ENCODE measurements at regions not wholly inside any gene's neighbourhood (a gene's known extent, or its start where the extent isn't known, plus 50 kb on each side); places are given as distances from the start of the nearest gene placed in this dataset.

- CTCF ChIA-PET (ENCODE audit: low intra/inter-chr PET ratio, low total read pairs), result no interaction called here
- in situ Hi-C loops (cut with HindIII; ENCODE audit: extremely low pct_ligation_motif_present, low pct_unique_long_range_greater_than_20kb), result no loop called here
These were observed 98.1 kb upstream of the WLS start for GRCh38 chr1:68330391-68330790.

More at GRCh38 chr1:68330391-68330790, 98.1 kb upstream of the WLS start:
- no peak overlapping the region for H3K27ac ChIP-seq (ENCODE audit: extremely low read length, insufficient read depth, low read length)
- FAIRE-seq, result no peak
- H3K9me3 ChIP-seq (ENCODE audit: low read length), result no peaks in the 10 kb centered on the region
- H2AFZ ChIP-seq (ENCODE audit: low read length), result no peak overlapping the region
- no peak overlapping the region for H3K9ac ChIP-seq (ENCODE audit: insufficient read depth, low read depth, low read length)
- no TSS peak for BruUV-seq (replicated peaks)
- ATAC-seq, result no peak
- TF ChIP-seq ZNF713 (CRISPR knock-in tag; IDR thresholded peaks at IDR 0.05) (no peak), GLI4 (CRISPR knock-in tag; IDR thresholded peaks at IDR 0.05; ENCODE audit: borderline replicate concordance) (no peak), MLX (CRISPR knock-in tag; IDR thresholded peaks at IDR 0.05) (no peak), ZNF558 (CRISPR knock-in tag; IDR thresholded peaks at IDR 0.05; ENCODE audit: borderline replicate concordance) (no peak), ZNF337 (CRISPR knock-in tag; IDR thresholded peaks at IDR 0.05; ENCODE audit: borderline replicate concordance, low read depth) (no peak), ZFP36 (IDR thresholded peaks at IDR 0.05; ENCODE audit: borderline replicate concordance, low read depth, low read length, partially characterized antibody) (no peak), RAD21 (CRISPR knock-in tag; IDR thresholded peaks at IDR 0.05) (no peak), SMAD3 (CRISPR knock-in tag; IDR thresholded peaks at IDR 0.05) (no peak), ZNF619 (CRISPR knock-in tag; IDR thresholded peaks at IDR 0.05) (no peak), DNMT3B (CRISPR knock-in tag; conservative IDR thresholded peaks at IDR 0.05) (no peak), KMT2B (CRISPR knock-in tag; IDR thresholded peaks at IDR 0.05) (no peak), HMGXB3 (CRISPR knock-in tag; IDR thresholded peaks at IDR 0.05; ENCODE audit: borderline replicate concordance) (no peak), MEIS1 (CRISPR knock-in tag; IDR thresholded peaks at IDR 0.05; ENCODE audit: borderline replicate concordance) (no peak)
- TF ChIP-seq, protein P1, sequence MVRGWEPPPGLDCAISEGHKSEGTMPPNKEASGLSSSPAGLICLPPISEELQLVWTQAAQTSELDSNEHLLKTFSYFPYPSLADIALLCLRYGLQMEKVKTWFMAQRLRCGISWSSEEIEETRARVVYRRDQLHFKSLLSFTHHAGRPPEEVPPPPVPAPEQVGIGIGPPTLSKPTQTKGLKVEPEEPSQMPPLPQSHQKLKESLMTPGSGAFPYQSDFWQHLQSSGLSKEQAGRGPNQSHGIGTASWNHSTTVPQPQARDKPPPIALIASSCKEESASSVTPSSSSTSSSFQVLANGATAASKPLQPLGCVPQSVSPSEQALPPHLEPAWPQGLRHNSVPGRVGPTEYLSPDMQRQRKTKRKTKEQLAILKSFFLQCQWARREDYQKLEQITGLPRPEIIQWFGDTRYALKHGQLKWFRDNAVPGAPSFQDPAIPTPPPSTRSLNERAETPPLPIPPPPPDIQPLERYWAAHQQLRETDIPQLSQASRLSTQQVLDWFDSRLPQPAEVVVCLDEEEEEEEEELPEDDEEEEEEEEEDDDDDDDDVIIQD (CRISPR knock-in tag; IDR thresholded peaks at IDR 0.05; ENCODE audit: low read depth), result no peak
- TF ChIP-seq, protein P2, sequence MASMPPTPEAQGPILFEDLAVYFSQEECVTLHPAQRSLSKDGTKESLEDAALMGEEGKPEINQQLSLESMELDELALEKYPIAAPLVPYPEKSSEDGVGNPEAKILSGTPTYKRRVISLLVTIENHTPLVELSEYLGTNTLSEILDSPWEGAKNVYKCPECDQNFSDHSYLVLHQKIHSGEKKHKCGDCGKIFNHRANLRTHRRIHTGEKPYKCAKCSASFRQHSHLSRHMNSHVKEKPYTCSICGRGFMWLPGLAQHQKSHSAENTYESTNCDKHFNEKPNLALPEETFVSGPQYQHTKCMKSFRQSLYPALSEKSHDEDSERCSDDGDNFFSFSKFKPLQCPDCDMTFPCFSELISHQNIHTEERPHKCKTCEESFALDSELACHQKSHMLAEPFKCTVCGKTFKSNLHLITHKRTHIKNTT (CRISPR knock-in tag; IDR thresholded peaks at IDR 0.05), result no peak
- H3K4me2 ChIP-seq (ENCODE audit: low read depth, low read length), result no peak overlapping the region
- no peaks in the 10 kb centered on the region for H3K4me1 ChIP-seq (ENCODE audit: insufficient read depth, low read length)
- intact Hi-C loops (cut with micrococcal nuclease; ENCODE audit: unreplicated experiment), result no loop called here
- H3K36me3 ChIP-seq (replicated peaks in 1 of 2; ENCODE audit: control insufficient read depth in 1 of 2, insufficient read depth in 2 of 2, low read length in 2 of 2), result no peaks in the 10 kb centered on the region
- no peak overlapping the region for H3K4me3 ChIP-seq (replicated peaks in 1 of 3; ENCODE audit: insufficient read depth in 1 of 3, low read depth in 2 of 3, low read length in 3 of 3)
- WGBS (ENCODE audit: low lambda C conversion rate), result 0% methylated on average over 2 of the region's 2 CpGs
- no peak for DNase-seq (ENCODE audit: low spot score)
- POLR2A ChIA-PET, result no interaction called here
- H3K27me3 ChIP-seq (ENCODE audit: control insufficient read depth in 1 of 2, insufficient read depth in 2 of 2, low read length in 2 of 2), result no peaks in the 10 kb centered on the region; a peak in 1 of 5 replicates
- H4K20me1 ChIP-seq (ENCODE audit: insufficient read depth, low read length), result no peaks in the 10 kb centered on the region
- no peaks in the 10 kb centered on the region for H3K79me2 ChIP-seq (ENCODE audit: insufficient read depth, low read length)
